K562 (cell line): ENCODE measurements at regions not wholly inside any gene's neighbourhood (a gene's known extent, or its start where the extent isn't known, plus 50 kb on each side); places are given as distances from the start of the nearest gene placed in this dataset.

Experiments
- KDM4B ChIP-seq, 2 experiments: fragments of 450-650 bp in 1 of 2; sonication (generic) in 1 of 2; IDR thresholded peaks; 2 replicates each; pipeline ENCODE4 v1.6.1; 2016 to 2017; ENCODE audit warnings: borderline replicate concordance in 2 of 2, antibody characterized with exemption in 1 of 2, low read depth in 1 of 2, mild to moderate bottlenecking in 1 of 2
- TFAP4 ChIP-seq: sonication (generic); formaldehyde crosslinking; IDR thresholded peaks from 2 replicates; pipeline ENCODE4 v1.8.0; 2022; ENCODE audit warnings: missing genetic modification reagents, mild to moderate bottlenecking, moderate library complexity, borderline replicate concordance
- TF ChIP-seq, protein P1 (sequence below): conservative IDR thresholded peaks from 2 replicates; pipeline ENCODE4 v1.6.1; 2011; ENCODE audit warnings: low read depth, mild to moderate bottlenecking, low read length; ENCODE audit not compliant: control insufficient read depth

- TF ChIP-seq KDM4B (IDR thresholded peaks at IDR 0.05; ENCODE audit: borderline replicate concordance in 2 of 2, low read depth in 1 of 2), result no peak
- no peak for TF ChIP-seq TFAP4 (CRISPR knock-in tag)
- TF ChIP-seq, protein P1, sequence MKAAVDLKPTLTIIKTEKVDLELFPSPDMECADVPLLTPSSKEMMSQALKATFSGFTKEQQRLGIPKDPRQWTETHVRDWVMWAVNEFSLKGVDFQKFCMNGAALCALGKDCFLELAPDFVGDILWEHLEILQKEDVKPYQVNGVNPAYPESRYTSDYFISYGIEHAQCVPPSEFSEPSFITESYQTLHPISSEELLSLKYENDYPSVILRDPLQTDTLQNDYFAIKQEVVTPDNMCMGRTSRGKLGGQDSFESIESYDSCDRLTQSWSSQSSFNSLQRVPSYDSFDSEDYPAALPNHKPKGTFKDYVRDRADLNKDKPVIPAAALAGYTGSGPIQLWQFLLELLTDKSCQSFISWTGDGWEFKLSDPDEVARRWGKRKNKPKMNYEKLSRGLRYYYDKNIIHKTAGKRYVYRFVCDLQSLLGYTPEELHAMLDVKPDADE, result no peak
Observed at GRCh38 chr1:94669198-94669597, 127.6 kb upstream of the F3 start.
